Stimulated activated CD4-positive, alpha-beta T cell treated with anti-CD3 and anti-CD28 coated beads, Interleukin-12 subunit alpha, Interleukin-12 subunit beta, amount 100 ng/mL, for 48 hours (primary cell): ENCODE measurements at regions not wholly inside any gene's neighbourhood (a gene's known extent, or its start where the extent isn't known, plus 50 kb on each side); places are given as distances from the start of the nearest gene placed in this dataset.

Experiments
- DNase-seq, 3 donors: peaks; one replicate each; pipeline ENCODE4 v3.0.0-alpha.2; 2020; ENCODE audit warnings: low read depth in 2 of 3, low spot score in 1 of 3

GRCh38 chr18:61989138-61989537, 96.3 kb upstream of the RNF152 start:
- DNase-seq: no peak

- DNase-seq: no peak
Observed at GRCh38 chr18:61988100-61988499, 95.3 kb upstream of the RNF152 start.

DNA sequence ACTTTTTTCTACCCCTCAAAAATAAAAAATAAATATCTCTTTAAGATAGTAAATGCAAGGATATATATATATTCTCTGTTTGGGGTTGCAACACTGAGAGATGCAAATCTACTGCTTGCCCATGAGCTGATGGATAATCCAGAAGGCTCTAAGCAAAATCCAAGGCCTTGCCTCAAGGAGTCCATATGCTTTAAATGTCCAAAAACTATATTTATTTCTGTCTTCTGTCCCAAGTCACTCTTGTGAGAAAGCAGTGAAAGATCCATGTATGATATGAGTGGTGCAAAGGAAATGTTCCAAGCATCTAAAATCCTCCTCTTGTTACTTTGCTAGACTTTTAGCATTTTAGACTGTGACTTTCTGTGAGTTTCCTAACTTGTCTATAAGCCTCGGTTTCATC, 92.9 kb upstream of the RNF152 start:
- DNase-seq: no peak

GRCh38 chr18:61984349-61984748, 91.5 kb upstream of the RNF152 start:
- no peak for DNase-seq

DNA sequence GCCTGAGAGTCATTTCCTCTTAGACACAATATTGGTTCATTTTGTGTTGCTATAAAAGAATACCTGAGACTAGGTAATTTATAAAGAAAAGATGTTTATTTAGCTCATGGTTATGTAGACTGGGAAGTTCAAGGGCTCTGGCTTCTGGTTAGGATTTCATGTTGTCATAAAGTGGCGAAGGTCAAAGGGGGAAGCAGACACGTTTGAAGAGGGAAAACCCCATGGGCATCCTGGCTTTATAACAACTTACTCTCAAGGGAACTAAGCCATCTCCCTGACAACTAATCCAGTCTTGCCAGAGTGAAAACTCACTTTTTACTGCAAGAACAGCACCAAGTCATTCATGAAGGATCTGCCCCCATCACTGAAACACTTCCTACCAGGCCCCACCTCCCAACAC, 89.7 kb upstream of the RNF152 start:
- DNase-seq: no peak

- DNase-seq: no peak
Observed at GRCh38 chr18:61980355-61980754, 87.5 kb upstream of the RNF152 start.

- DNase-seq: peak in 1 of 3 donors; percentile 51
Observed at GRCh38 chr18:61975526-61976326, 82.9 kb upstream of the RNF152 start.

GRCh38 chr18:61973273-61974115, 80.7 kb upstream of the RNF152 start:
- no peak for DNase-seq

DNA sequence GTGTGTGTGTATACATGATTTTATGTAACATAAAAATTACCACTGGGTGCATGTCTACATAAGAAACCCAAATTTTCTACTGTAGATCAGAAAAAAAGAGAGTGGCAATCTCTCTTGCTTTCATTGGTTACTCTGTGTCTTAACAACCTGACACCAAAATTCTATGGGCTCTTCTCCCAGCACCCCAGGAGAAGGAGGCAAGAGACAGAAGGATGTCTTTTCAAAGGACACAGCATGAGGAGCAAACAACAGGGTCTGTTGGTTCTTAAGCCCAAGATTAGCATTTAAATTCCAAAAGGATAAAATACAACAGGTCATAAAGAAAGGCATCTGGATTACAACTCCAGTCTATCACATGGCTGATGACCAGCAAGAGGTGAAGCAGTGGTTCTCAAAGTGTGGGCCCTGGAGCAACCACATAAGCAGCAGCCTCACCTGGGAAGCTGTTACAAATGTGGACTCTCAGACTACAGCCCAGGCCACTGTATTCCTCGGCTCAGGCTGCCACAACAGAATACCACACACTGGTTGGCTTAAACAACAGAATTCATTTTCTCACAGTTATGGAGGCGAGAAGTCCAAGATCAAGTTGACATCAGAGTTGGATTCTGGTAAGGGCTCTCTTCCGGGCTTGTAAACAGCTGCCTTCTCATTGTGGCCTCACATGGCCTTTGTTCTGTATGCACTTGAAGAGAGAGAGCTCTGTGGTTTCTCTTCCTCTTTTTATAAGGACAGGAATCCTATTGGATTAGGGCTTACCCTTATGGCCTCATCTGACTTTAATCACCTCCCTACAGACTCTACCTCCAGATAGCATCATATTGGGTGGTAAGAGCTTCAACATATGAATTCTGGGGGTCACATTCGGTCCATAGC, 79.8 kb upstream of the RNF152 start:
- no peak for DNase-seq

DNA sequence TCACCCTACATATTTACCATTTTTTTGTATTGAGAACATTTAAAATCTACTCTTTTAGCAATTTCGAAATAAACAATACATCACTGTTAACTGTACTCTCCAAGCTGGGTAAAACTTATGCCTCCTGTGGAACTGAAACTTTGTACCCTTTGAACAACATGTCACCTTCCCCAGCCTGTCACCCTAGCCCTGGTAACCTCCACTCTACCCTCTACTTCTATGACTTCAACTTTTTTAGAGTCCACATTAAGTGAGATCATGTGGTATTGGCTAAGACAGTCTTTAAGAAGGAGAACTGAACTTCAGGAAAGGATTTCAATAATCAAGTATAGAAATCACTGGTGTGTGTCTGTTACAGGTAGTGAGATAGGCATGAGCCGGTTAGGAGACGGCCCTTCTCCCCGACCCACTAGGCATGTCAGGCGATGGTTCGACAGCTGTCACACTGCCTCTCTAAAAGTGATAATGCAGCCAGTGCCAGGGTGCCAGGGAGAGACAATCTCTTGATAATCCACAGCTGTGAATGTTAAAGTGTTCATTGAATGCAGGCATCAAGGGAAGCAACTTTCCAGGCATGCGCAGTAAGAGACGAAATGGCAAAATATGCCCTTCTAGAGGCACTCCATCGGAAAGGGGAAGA, 74.6 kb upstream of the RNF152 start:
- DNase-seq: no peak

DNA sequence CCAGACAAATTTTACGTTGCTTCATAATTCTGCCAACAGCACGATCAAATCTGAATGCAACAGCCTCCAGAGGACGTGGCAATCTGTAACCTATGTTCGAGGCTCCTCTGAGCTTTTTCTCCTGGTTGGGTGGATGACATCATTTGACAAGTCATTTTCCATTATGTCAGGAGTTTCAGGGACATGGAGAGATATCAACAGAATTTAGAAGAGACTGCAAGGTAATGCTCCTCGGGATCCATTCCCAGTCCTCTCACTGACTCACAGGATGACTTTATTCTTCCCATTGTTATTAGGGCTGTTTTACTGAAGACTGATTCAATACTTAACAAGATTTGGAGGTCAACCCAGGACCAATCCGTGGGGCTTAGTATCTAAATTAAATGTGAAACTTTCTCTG, 72.5 kb upstream of the RNF152 start:
- no peak for DNase-seq

- no peak for DNase-seq
Observed at GRCh38 chr18:61964616-61965015, 71.8 kb upstream of the RNF152 start.

- no peak for DNase-seq
Observed at GRCh38 chr18:61963705-61964104, 70.9 kb upstream of the RNF152 start.

DNA sequence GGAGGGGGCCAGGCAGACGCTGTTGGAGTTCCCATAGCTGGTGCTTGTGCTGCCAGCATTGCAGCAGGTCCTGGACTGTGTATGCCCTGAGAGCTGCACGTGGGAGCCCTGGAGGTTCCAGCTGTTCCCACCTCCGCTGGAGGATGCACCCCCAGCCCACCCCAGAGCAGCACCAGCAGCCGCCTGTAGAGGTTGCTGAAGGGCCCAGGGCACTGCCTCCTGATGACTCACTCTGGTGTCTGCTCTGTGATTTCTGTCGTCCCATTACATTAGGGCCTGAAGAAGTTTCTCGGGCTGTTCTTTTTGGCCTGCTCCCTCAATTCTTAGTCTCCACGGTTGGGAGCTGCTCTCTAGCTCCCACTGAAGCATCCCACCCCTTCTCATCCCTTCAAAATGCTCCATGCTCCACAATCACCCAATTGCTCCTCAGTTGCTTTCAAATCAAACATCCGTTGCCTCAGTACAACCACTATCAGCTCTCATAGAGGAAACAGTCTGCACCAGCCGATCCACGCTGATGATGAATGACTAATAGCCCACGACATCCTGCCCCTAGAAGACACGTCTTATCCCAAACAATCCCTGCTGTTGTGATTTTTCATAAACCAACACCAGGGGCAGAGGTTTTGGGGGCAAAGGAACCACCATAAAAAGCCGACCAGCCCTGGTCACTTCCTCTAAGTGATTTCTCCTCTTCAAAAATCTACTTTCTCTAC, 65.2 kb upstream of the RNF152 start:
- no peak for DNase-seq

DNA sequence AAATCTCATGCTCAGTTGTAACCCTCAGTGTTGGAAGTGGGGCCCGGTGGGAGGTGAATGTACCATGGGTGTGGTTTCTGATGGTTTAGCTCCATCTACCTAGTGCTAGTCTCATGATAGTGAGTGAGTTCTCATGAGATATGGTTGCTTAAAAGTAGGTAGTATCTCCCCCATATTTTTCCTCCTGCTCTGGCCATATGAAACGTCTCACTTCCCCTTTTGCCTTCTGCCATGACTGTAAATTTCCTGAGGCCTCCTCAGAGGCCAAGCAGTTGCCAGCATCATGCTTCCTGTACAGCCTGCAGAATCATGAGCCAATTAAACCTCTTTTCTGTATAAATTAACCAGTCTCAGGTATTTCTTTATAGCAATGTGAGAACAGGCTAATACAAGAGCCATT, 62.8 kb upstream of the RNF152 start:
- no peak for DNase-seq

- DNase-seq: no peak
Observed at GRCh38 chr18:61954096-61954746, 61.4 kb upstream of the RNF152 start.

DNA sequence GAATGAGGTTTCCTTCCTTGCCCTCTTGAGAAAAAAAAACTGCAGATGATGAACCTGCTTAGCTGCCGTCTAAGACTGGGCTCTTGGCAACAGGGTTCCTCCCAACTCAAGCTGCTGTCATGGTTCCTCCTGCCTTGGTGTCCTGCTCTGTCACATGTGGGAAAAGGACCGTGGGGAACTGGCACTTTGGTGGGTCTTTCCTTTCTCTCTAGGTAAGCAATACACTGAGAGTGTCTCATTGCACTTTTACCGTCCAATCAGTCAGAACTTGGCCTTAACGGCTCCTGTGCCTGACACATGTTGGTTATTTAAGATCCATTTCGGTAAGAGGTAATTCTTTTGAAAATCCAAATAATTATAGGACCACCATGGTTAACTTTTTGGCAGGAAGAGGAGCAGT, 60.8 kb upstream of the RNF152 start:
- DNase-seq: no peak

GRCh38 chr18:61953161-61953560, 60.4 kb upstream of the RNF152 start:
- no peak for DNase-seq

- no peak for DNase-seq
Observed at GRCh38 chr18:61951396-61951795, 58.6 kb upstream of the RNF152 start.

DNA sequence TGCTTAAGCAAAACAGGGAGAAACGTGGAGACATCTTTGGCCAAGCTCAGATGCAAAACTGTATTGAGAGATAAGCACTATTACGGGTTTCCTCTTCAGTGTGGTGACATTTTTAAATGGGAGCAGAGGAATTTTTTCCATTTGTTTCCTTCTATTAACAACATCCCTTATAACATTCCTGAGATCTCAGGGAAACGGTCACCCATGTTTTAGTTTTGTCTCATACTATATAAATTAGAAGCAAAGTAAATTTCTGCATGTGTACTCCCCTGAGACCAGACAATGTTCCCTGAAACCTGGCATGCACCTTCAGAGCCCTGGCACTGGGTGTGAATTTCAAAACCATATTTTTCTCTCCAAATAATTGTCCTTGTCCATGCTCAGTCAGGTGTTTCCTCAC, 57.6 kb upstream of the RNF152 start:
- no peak for DNase-seq
